Left lung (tissue), 4 donors: ENCODE measurements at regions not wholly inside any gene's neighbourhood (a gene's known extent, or its start where the extent isn't known, plus 50 kb on each side); places are given as distances from the start of the nearest gene placed in this dataset.

Experiments used
- ATAC-seq: fragments of 200-7000 bp; cut with Tn5 transposase; one replicate; pipeline ENCODE4 v1.9.1; 2020; ENCODE audit warnings: moderate library complexity
- DNase-seq, 4 donors: peaks; one replicate each; pipeline ENCODE4 v3.0.0-alpha.2; 2013 to 2020
- H3K27ac ChIP-seq, 2 donors: fragments of 200-600 bp; sonication (generic) in 1 of 2; one replicate each; pipeline versions ENCODE4 v1.5.0 to v1.8.0; 2020 to 2021
- H3K27me3 ChIP-seq, 2 donors: fragments of 200-600 bp; sonication (generic) in 1 of 2; one replicate each; pipeline versions ENCODE4 v1.5.0 to v1.8.0; 2020 to 2021
- H3K36me3 ChIP-seq, 2 donors: fragments of 200-600 bp; sonication (generic) in 1 of 2; one replicate each; pipeline versions ENCODE4 v1.5.0 to v1.8.0; 2020 to 2021
- H3K4me1 ChIP-seq, 2 donors: fragments of 200-600 bp; one replicate each; pipeline ENCODE4 v1.8.0; 2021
- H3K4me3 ChIP-seq, 2 donors: fragments of 200-600 bp; sonication (generic) in 1 of 2; one replicate each; pipeline versions ENCODE4 v1.5.0 to v1.8.0; 2020 to 2021; ENCODE audit warnings: mild to moderate bottlenecking in 1 of 2
- H3K9me3 ChIP-seq, 2 donors: fragments of 200-600 bp; sonication (generic) in 1 of 2; one replicate each; pipeline versions ENCODE4 v1.5.0 to v1.8.0; 2020 to 2021
- intact Hi-C, 2 donors: fragments of 100-400 bp; cut with DNase I; formaldehyde crosslinking; loops; one replicate each; pipeline versions ENCODE4 v1.11.2 to v1.14.2; 2022
- TF ChIP-seq, protein P1 (sequence below), 2 donors: fragments of 200-600 bp; sonication (generic) in 1 of 2; IDR thresholded peaks; one replicate each; pipeline versions ENCODE4 v1.5.0 to v1.8.0; 2021; ENCODE audit warnings: antibody characterized with exemption in 2 of 2
- donor health status: DM: no; HTN: yes; CAD: no.
- donor health status: DM: no; HTN: no; CAD: no.

DNA sequence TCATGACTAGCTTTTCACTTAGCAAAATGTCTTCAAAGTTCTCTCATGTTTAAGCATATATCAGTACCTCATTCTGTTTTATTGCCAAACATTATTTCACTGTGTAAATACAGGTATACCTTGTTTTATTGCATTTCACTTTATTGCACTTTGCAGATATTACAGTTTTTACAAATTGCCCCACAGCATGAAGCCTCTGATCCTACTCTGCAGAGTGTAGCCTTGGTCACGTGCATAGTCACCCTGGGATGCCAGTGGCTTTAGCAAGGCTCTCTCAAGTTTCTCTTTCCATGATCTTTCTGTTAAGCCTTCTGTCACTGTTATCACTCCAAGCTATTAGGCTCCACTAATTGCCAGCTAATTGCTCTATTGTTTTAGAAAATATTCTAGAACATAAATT lies 182.2 kb upstream of the GRIA1 start:
- TF ChIP-seq, protein P1, sequence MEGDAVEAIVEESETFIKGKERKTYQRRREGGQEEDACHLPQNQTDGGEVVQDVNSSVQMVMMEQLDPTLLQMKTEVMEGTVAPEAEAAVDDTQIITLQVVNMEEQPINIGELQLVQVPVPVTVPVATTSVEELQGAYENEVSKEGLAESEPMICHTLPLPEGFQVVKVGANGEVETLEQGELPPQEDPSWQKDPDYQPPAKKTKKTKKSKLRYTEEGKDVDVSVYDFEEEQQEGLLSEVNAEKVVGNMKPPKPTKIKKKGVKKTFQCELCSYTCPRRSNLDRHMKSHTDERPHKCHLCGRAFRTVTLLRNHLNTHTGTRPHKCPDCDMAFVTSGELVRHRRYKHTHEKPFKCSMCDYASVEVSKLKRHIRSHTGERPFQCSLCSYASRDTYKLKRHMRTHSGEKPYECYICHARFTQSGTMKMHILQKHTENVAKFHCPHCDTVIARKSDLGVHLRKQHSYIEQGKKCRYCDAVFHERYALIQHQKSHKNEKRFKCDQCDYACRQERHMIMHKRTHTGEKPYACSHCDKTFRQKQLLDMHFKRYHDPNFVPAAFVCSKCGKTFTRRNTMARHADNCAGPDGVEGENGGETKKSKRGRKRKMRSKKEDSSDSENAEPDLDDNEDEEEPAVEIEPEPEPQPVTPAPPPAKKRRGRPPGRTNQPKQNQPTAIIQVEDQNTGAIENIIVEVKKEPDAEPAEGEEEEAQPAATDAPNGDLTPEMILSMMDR (IDR thresholded peaks at IDR 0.05), result no peak
- intact Hi-C loops, result no loop called here
- ATAC-seq (no peak), DNase-seq (no peak)
- H3K9me3 ChIP-seq, result peaks cover 0 to 4% of the 10 kb centered on the region in 2 donors
- no peak overlapping the region for H3K27ac ChIP-seq
- no peak overlapping the region for H3K4me3 ChIP-seq
- H3K27me3 ChIP-seq, result no peaks in the 10 kb centered on the region
- no peaks in the 10 kb centered on the region for H3K36me3 ChIP-seq
- no peaks in the 10 kb centered on the region for H3K4me1 ChIP-seq

DNA sequence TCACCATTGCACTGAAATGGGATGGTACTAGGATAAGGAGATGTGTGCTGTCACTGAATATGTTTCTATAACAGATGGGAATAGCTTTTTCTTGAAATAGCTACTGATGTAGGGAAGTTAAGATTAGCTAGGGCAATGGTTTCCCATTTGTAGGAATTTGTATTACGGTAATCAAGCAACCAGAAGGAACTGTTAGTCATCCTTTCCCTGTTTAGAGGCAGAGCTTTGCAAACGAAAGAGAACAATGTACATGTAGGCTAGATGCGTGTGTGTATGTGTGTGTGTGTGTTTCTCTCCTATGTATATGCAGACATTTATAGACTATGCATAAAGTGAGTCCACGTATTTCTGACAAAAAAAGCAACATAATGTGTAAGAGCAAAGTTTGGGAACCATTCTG lies 171.9 kb upstream of the GRIA1 start:
- no peak overlapping the region for H3K27ac ChIP-seq
- H3K27me3 ChIP-seq, result no peaks in the 10 kb centered on the region
- no peaks in the 10 kb centered on the region for H3K4me1 ChIP-seq
- intact Hi-C loops, result no loop called here
- DNase-seq (no peak), ATAC-seq (no peak)
- TF ChIP-seq, protein P1 (IDR thresholded peaks at IDR 0.05), result no peak
- H3K36me3 ChIP-seq, result no peaks in the 10 kb centered on the region
- H3K4me3 ChIP-seq, result no peak overlapping the region
- H3K9me3 ChIP-seq, result peaks cover 0 to 6% of the 10 kb centered on the region in 2 donors

DNA sequence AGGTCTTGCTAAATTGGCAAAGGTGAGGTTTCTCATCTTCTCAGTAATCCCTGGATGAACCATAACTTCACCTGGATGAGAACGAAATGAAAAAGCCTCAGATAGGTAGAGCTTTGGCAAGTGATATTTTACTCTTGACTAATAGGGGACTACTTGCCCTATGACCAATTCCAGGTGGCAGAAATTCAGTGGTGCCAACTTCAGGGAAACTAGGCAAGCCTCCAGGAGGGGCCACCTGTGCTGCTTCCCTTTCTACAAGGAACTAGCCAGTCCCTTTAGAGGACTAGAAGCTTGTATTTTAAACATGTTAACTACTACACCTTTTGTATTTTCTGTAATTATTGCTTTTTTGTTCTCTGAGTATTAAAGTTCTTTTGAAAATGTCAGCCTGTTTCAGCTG lies 169.0 kb upstream of the GRIA1 start:
- ATAC-seq (no peak), DNase-seq (no peak)
- H3K27me3 ChIP-seq, result peaks cover 0 to 6% of the 10 kb centered on the region in 2 donors
- TF ChIP-seq, protein P1 (IDR thresholded peaks at IDR 0.05), result no peak
- H3K36me3 ChIP-seq, result no peaks in the 10 kb centered on the region
- H3K4me3 ChIP-seq, result no peak overlapping the region
- H3K4me1 ChIP-seq, result no peaks in the 10 kb centered on the region
- H3K9me3 ChIP-seq, result peaks cover 0 to 4% of the 10 kb centered on the region in 2 donors
- intact Hi-C loops, result no loop called here
- no peak overlapping the region for H3K27ac ChIP-seq

DNA sequence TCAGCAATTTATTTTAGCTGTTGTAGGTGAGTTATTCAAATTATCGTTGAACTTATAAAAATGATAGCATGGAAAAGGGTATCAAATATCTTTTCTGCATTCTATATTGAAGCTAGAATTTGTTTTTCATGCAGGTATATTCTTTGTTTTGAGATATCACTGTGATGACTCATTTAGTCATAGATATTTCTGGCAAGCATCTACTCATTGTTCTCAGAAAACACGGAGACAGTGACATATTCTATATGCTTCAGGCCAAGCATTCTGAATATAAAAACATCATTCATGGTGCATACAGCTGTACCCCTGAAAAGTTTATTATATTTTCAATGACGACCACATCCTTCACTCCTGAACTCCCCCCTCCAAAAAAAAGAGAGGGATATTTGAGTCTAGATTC lies 150.3 kb upstream of the GRIA1 start:
- TF ChIP-seq, protein P1 (IDR thresholded peaks at IDR 0.05), result no peak
- H3K4me1 ChIP-seq, result no peaks in the 10 kb centered on the region
- intact Hi-C loops, result no loop called here
- no peak for DNase-seq
- no peak overlapping the region for H3K4me3 ChIP-seq
- no peaks in the 10 kb centered on the region for H3K9me3 ChIP-seq
- H3K27ac ChIP-seq, result no peak overlapping the region
- H3K27me3 ChIP-seq, result no peaks in the 10 kb centered on the region
- no peaks in the 10 kb centered on the region for H3K36me3 ChIP-seq
- no peak for ATAC-seq

DNA sequence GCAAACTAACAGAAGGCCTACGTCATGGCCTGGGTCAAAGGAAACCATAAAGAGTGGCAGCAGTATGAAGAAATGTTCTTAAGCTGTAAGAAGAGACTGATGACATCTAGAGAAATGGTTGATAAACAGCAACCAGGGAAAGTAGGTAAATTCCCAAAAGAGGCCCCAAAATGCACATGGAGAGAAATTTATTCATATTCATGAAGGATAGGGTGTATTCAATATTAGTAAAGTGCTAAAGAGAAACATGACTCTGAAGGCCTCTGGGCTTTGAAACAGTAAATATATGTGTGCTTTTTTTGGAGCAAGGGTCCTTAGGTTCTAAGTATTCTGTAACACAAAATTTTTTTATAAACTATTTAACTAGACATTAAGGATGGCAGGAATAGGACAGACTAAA lies 149.7 kb upstream of the GRIA1 start:
- H3K4me3 ChIP-seq, result no peak overlapping the region
- H3K4me1 ChIP-seq, result no peaks in the 10 kb centered on the region
- intact Hi-C loops, result no loop called here
- ATAC-seq (no peak), DNase-seq (no peak)
- no peaks in the 10 kb centered on the region for H3K27me3 ChIP-seq
- no peaks in the 10 kb centered on the region for H3K36me3 ChIP-seq
- H3K9me3 ChIP-seq, result no peaks in the 10 kb centered on the region
- TF ChIP-seq, protein P1 (IDR thresholded peaks at IDR 0.05), result no peak
- H3K27ac ChIP-seq, result no peak overlapping the region
